Mesendoderm (in vitro differentiated cells): ENCODE measurements at regions not wholly inside any gene's neighbourhood (a gene's known extent, or its start where the extent isn't known, plus 50 kb on each side); places are given as distances from the start of the nearest gene placed in this dataset.
"Not testable (repeated sequence)": the region's sequence is repeated elsewhere in the genome, so short reads cannot be mapped to it uniquely, and the experiment has no call there.

Experiments
- DNase-seq: peaks from one replicate; pipeline ENCODE4 v3.0.0; 2013
- H2AK5ac ChIP-seq: 2 replicates; pipeline ENCODE4 v1.6.1; 2013; ENCODE audit warnings: low read length, inconsistent platforms
- H2BK120ac ChIP-seq: 2 replicates; pipeline ENCODE4 v1.6.1; 2013; ENCODE audit warnings: low read depth, mild to moderate bottlenecking, low read length, moderate library complexity, mixed read lengths
- H2BK15ac ChIP-seq: replicated peaks from 2 replicates; pipeline ENCODE4 v1.6.1; 2013; ENCODE audit warnings: low read depth, mild to moderate bottlenecking, moderate library complexity
- H2BK5ac ChIP-seq: 2 replicates; pipeline ENCODE4 v1.6.1; 2013; ENCODE audit warnings: low read length, inconsistent platforms
- H3K18ac ChIP-seq: 2 replicates; pipeline ENCODE4 v1.6.1; 2013; ENCODE audit warnings: mild to moderate bottlenecking, low read length, mixed read lengths
- H3K23ac ChIP-seq: one replicate; pipeline ENCODE4 v1.6.1; 2013; ENCODE audit warnings: low read length
- H3K27ac ChIP-seq: 2 replicates; pipeline ENCODE4 v1.5.1; 2013; ENCODE audit warnings: low read depth, mild to moderate bottlenecking, inconsistent platforms, low read length, moderate library complexity
- H3K27me3 ChIP-seq: 2 replicates; pipeline ENCODE4 v1.6.1; 2013; ENCODE audit warnings: low read length, control low read depth, mild to moderate bottlenecking, inconsistent platforms; ENCODE audit not compliant: insufficient read depth, poor library complexity
- H3K36me3 ChIP-seq: 2 replicates; pipeline ENCODE4 v1.6.1; 2013; ENCODE audit warnings: low read length, inconsistent platforms; ENCODE audit not compliant: control insufficient read depth, insufficient read depth
- H3K4ac ChIP-seq: one replicate; pipeline ENCODE4 v1.6.1; 2013; ENCODE audit warnings: low read depth, mild to moderate bottlenecking, low read length, moderate library complexity
- H3K4me1 ChIP-seq: 2 replicates; pipeline ENCODE4 v1.6.1; 2013; ENCODE audit warnings: low read depth, low read length, inconsistent platforms; ENCODE audit not compliant: control insufficient read depth
- H3K4me2 ChIP-seq: 2 replicates; pipeline ENCODE4 v1.6.1; 2013; ENCODE audit warnings: low read length
- H3K4me3 ChIP-seq: 2 replicates; pipeline ENCODE4 v1.5.1; 2013; ENCODE audit warnings: mild to moderate bottlenecking, low read length
- H3K56ac ChIP-seq: one replicate; pipeline ENCODE4 v1.6.1; 2013; ENCODE audit warnings: low read length
- H3K79me1 ChIP-seq: 2 replicates; pipeline ENCODE4 v1.6.1; 2013; ENCODE audit warnings: low read length, inconsistent platforms
- H3K79me2 ChIP-seq: 2 replicates; pipeline ENCODE4 v1.6.1; 2013; ENCODE audit warnings: mild to moderate bottlenecking, low read length; ENCODE audit not compliant: control insufficient read depth, insufficient read depth
- H3K9ac ChIP-seq: 2 replicates; pipeline ENCODE4 v1.6.1; 2013; ENCODE audit warnings: low read length, inconsistent platforms
- H4K5ac ChIP-seq: one replicate; pipeline ENCODE4 v1.6.1; 2013; ENCODE audit warnings: low read length
- H4K8ac ChIP-seq: one replicate; pipeline ENCODE4 v1.6.1; 2013; ENCODE audit warnings: low read depth, mild to moderate bottlenecking, control low read depth, low read length, moderate library complexity
- WGBS: extraction: QIAGEN DNeasy Blood & Tissue Kit; methylation state at CpG from one replicate; pipeline ENCODE4 v1.1.7; 2013; ENCODE audit warnings: low lambda C conversion rate, missing lambda C conversion rate; ENCODE audit not compliant: insufficient coverage; ENCODE audit errors: extremely low coverage; 5-methylcytosine and 5-hydroxymethylcytosine counted together

GRCh38 chr16:29303520-29303919, 103.0 kb downstream of the NPIPB11 start:
- Histone ChIP-seq H3K4me2 (no peak overlapping the region), H3K23ac (no peak overlapping the region), H3K27ac (no peak overlapping the region), H3K4me1 (no peaks in the 10 kb centered on the region), H2BK120ac (no peak overlapping the region), H2BK15ac (no peak overlapping the region), H3K9ac (no peak overlapping the region), H3K79me2 (no peaks in the 10 kb centered on the region), H4K5ac (no peak overlapping the region), H3K4me3 (no peak overlapping the region), H3K18ac (no peak overlapping the region), H3K79me1 (no peaks in the 10 kb centered on the region), H4K8ac (no peak overlapping the region), H3K27me3 (no peaks in the 10 kb centered on the region), H2AK5ac (no peak overlapping the region), H3K36me3 (no peaks in the 10 kb centered on the region), H3K56ac (no peak overlapping the region), H2BK5ac (no peak overlapping the region), H3K4ac (no peak overlapping the region)
- DNase-seq = no peak
- WGBS = no CpG with 5 or more reads among the region's 5 CpGs

- no peak overlapping the region for H3K9ac ChIP-seq
- H3K18ac ChIP-seq = no peak overlapping the region
- H4K8ac ChIP-seq = no peak overlapping the region
- no peaks in the 10 kb centered on the region for H3K36me3 ChIP-seq
- WGBS = no CpG with 5 or more reads among the region's 13 CpGs
- no peak overlapping the region for H3K4me2 ChIP-seq
- no peaks in the 10 kb centered on the region for H3K79me1 ChIP-seq
- H2AK5ac ChIP-seq = no peak overlapping the region
- no peak overlapping the region for H2BK120ac ChIP-seq
- DNase-seq = no peak
- no peak overlapping the region for H3K27ac ChIP-seq
- H3K79me2 ChIP-seq = no peaks in the 10 kb centered on the region
- no peak overlapping the region for H2BK5ac ChIP-seq
- H3K4me3 ChIP-seq = no peak overlapping the region
- no peak overlapping the region for H3K56ac ChIP-seq
- H3K4me1 ChIP-seq = no peaks in the 10 kb centered on the region
- no peak overlapping the region for H2BK15ac ChIP-seq
- no peak overlapping the region for H3K23ac ChIP-seq
- H4K5ac ChIP-seq = no peak overlapping the region
- H3K27me3 ChIP-seq = no peaks in the 10 kb centered on the region
- H3K4ac ChIP-seq = no peak overlapping the region
These were observed 103.5 kb downstream of the NPIPB11 start for GRCh38 chr16:29302976-29303375.

- not testable (repeated sequence) for DNase-seq, H2BK120ac ChIP-seq, H3K18ac ChIP-seq, H3K27me3 ChIP-seq, H3K27ac ChIP-seq, H3K4me2 ChIP-seq, H4K5ac ChIP-seq, H3K4me1 ChIP-seq, H3K56ac ChIP-seq, H3K4me3 ChIP-seq, H2BK5ac ChIP-seq, H2BK15ac ChIP-seq, H3K23ac ChIP-seq, H3K79me2 ChIP-seq, H4K8ac ChIP-seq, H3K9ac ChIP-seq, H3K36me3 ChIP-seq, H3K4ac ChIP-seq, H2AK5ac ChIP-seq, H3K79me1 ChIP-seq
- WGBS = no CpG with 5 or more reads among the region's 20 CpGs
These were observed 104.1 kb downstream of the NPIPB11 start for GRCh38 chr16:29302433-29302832.

- H3K79me1 ChIP-seq, H2BK120ac ChIP-seq, H3K27me3 ChIP-seq, DNase-seq, H3K9ac ChIP-seq, H3K23ac ChIP-seq, H3K18ac ChIP-seq, H3K56ac ChIP-seq, H3K4me2 ChIP-seq, H4K5ac ChIP-seq, H3K4me1 ChIP-seq, H2BK5ac ChIP-seq, H3K79me2 ChIP-seq, H2BK15ac ChIP-seq, H3K4me3 ChIP-seq, H4K8ac ChIP-seq, H2AK5ac ChIP-seq, H3K4ac ChIP-seq, H3K27ac ChIP-seq, H3K36me3 ChIP-seq: not testable (repeated sequence)
- WGBS = no CpG with 5 or more reads among the region's 15 CpGs
These were observed 104.7 kb downstream of the NPIPB11 start for GRCh38 chr16:29301662-29302285.

GRCh38 chr16:29300541-29301535, 105.7 kb downstream of the NPIPB11 start:
- H3K27me3 ChIP-seq, H4K8ac ChIP-seq, H3K4me1 ChIP-seq, H3K79me1 ChIP-seq, H3K27ac ChIP-seq, DNase-seq, H2AK5ac ChIP-seq, H4K5ac ChIP-seq, H3K79me2 ChIP-seq, H3K23ac ChIP-seq, H3K4me3 ChIP-seq, H3K4ac ChIP-seq, H3K9ac ChIP-seq, H2BK120ac ChIP-seq, H3K18ac ChIP-seq, H2BK5ac ChIP-seq, H3K56ac ChIP-seq, H3K4me2 ChIP-seq, H3K36me3 ChIP-seq, H2BK15ac ChIP-seq: not testable (repeated sequence)
- no CpG with 5 or more reads among the region's 29 CpGs for WGBS
